Stimulated activated CD8-positive, alpha-beta memory T cell treated with anti-CD3 and anti-CD28 coated beads, Interleukin-12 subunit alpha, Interleukin-12 subunit beta, amount 100 ng/mL, for 4 hours (primary cell): ENCODE measurements at regions not wholly inside any gene's neighbourhood (a gene's known extent, or its start where the extent isn't known, plus 50 kb on each side); places are given as distances from the start of the nearest gene placed in this dataset.
"Not testable (repeated sequence)": the region's sequence is repeated elsewhere in the genome, so short reads cannot be mapped to it uniquely, and the experiment has no call there.

ENCODE experiments used
- DNase-seq: peaks from one replicate; pipeline ENCODE4 v3.0.0-alpha.2; 2020; ENCODE audit warnings: low read depth

DNA sequence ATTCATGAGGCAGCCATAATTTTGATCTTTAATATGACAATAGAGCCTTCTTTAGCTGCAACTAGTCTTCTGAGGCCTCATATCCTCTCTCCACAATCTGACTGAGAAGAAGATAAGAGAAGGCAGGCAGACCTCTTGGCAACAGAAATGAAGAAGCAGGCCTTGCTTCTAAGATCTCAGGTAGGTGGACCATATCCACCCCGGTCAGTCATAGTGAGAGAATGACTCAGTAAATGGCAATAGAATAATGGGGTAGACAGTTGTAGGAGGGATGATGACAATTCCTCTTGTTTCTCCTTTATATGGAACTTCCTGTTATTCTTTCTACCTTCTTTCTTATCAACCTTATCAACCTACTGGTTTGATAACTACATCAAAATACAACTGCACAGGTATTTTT lies 246.7 kb upstream of the G2E3 start:
- DNase-seq = no peak

DNA sequence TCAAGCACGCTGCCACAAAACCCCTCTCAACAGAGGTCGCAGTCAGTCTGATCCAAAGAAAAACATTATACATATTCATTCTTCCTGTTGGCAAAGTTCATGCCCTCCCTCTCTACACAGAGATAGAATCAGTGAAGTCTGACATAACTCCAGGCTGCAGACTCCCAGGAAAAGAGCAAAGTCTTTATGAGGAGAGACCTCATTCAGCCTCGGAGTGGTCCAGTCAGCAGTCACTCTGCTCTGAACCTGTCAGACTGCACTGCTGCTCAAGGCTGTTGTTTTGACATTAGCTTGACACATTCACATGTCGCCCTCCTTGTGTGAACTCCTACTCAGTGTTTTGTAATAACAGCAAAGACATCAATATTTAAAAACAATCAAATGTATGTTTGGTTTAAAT lies 241.2 kb upstream of the G2E3 start:
- no peak for DNase-seq

DNA sequence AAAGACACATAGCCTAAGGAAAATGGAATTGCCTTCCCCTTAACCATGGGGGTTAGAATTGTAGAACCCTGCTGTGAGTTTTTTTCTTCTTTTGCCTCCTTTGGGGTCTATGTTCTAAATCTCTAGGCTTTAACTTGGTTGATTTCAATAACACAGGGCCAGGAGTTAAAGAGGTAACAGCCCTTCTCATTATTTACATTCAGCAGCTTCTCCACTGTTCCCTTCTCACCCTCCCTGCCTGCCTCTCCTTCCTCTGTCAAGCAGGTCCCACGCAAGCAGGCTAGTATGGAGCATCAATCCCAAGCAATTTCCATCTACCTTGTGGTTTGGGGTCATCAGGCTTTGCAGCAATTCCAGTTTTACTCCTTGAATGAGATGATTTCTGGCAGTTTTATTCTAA lies 236.1 kb upstream of the G2E3 start:
- DNase-seq = no peak

DNA sequence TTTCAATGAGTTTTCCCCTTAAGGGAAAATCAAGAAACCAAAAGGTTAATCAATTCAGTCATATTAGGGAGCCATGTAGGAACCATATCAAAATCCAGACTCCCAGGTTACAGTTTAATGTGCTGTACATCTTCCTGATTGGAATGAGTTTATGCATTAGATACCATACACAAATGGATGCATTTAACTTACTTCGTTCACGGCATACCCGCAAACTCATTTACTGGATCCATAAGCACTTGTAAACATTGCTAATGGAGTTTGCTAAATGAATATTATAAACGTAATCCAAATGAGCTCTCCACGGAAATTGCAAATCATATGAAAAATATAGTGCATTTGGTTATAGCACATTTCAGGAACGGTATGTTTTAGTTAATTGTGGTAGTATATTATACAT lies 228.9 kb upstream of the G2E3 start:
- no peak for DNase-seq

DNA sequence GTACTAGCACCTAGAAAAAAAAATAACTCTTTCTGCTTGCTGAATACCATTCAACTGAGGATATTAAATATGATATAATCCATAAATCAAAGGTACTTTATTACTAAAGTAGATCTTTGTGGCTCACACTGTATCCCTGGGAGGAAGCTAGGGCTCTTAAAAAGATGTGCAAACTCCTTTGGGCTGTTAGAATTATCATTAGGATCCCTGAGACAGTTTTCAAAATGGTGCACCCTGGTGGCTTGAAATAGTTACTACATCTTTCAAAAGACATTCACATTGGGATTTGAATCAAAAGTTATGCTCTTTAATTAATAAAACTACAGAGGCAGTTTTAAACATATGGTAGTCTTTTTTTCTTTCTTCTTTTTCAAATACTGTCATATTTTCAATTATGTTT lies 228.5 kb upstream of the G2E3 start:
- DNase-seq = no peak

DNA sequence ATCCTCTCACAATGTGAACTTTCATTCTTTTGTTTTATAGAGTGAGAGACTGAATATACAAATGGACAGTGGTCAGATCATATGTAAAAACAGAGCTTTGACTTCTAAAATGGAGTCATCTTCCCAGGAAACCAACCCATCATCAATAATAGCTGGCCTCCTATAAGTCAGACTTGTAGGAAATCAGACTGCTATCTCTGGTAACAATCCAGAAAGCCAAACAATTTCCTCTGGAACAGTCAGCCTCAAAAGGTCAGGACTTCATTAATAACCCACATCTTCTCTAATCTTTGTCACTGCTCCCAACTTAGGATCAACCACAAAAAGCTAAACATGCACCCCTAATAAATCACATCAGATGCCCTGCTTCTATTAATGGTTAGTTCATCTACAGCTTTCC lies 227.9 kb upstream of the G2E3 start:
- DNase-seq = no peak

DNA sequence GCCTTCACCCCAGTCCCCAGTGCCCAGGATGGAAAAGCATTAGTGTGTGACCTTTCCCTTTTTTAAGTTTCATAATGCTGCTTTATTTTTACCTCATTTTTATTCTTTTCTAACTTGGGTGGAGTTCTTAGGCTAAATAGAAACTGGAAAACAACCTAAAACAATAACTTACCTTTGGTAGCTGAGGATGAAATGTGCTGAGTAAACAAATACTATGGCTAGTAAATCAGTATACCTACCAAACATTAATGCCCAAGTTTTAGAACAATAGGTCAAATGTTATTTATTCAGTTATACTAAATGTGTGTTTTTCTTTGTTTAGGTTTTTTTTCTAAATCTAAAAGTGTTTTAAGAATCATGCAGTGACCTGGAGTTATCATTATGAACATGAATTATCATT lies 226.6 kb upstream of the G2E3 start:
- no peak for DNase-seq

DNA sequence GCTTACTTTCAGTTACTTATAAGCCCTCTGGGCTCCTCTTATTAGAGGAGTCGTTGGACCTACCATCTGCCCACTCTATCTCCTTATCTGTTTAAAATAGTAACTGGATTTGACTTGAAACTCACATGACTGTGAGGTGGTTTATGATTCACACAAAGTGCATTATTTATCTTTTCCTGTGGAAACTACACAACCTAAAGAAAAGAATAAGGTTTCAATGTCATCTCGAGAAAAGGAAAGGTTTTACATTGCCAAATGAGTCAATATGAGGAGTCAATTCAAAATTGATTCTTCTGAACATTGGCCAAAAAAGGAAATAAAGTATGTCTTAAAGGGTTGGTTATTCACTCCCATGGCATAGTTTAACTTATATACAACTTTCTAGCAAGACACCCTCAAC lies 225.0 kb upstream of the G2E3 start:
- no peak for DNase-seq

DNA sequence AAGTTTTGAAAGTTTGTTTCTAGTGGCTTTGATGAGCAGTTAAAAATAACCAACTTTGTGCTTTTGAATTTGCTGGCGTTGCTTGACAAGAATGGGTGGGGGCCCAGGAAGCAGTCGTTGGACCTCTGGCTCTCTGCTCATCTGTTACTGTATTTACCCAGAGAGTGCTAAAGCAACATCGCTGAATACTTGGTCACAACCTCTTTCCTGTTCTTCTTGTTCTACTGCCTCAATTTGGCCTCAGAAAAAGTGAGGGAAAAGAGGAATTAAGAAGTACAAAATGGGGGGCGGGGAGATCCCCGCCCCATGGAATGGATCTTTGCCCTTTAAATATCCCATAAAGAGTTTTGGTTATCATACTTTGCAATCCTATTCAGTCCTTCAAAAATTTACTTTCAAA lies 221.5 kb upstream of the G2E3 start:
- no peak for DNase-seq

DNA sequence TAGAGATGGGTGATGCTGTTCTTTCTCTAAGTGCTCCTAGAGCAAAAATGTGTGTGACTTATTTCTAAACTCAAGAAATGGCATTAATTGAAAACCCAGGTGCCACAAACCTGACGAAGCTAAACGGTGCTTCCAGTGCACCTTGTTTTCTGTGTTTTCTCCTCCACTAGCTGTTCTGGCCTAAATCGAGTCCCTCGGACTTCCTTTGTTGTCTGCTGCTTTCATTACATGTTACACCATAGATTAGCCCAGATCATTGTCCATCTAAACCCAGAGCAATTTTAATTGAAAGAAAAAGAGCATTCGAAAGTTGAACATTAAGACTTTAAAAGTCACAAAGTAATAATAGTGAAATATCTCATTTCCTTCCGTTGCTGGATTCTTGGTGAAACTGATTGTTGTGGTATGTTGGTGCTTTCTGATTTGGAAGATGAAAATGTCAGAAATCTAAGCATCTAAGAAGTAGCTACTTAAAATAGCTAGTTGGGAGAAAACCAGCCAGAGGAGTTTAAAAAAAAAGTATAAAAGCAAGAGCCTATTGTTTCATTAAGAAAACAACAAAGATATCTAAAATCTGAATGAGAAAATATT lies 219.6 kb upstream of the G2E3 start:
- DNase-seq = no peak

DNA sequence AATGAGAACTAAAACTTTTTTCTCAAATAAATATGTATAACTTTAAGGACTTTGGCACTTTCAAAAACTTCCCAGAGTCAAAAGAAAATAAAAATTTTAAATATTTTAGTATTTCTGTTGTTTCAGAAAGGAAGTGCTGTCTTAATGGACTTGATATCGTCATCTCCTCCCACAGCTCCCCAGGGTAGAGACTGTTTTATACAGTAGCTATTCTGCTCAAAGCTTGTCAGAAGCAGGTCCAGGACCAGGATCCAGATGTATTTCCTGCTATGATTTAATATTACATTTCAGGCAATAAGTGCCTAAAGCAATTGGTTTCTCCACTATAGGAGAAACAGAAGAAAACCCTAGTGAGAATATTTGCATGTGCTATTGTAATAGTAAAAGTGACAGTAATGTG lies 218.5 kb upstream of the G2E3 start:
- no peak for DNase-seq

DNA sequence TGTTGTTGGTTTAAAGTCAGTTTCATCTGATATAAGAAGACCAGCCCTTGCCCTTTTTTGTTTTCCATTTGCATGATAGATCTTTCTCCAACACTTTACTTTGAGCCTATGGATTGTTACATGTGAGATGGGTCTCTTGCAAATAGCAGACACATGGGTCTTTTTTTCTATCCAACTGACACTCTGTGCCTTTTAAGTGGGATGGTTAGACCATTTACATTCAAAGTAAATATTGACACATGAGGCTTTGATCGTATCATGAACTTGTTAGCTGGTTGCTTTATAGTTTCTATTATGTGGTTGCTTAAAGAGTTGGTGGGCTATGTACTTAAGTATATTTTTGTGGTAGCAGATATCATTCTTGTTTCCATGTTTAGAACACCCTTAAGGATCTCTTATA lies 213.4 kb upstream of the G2E3 start:
- DNase-seq = no peak

DNA sequence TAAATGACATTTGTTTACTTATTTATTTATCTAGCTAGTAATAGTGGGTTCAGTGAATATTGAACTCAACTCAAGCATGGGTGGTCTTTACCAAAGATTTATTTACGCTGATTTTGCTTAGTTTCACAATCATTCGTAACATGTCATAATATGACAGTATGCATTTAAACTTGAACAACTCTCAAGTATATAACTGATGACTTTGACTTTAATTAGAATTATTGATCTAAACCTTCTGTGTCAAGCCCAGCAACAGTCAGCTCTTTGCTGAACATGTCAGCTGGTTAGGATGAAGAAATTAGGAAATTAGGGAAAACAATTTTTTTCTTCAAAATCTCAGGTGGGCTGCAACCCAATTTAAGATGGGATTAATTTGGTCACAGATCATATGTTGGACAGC lies 210.5 kb upstream of the G2E3 start:
- DNase-seq = no peak

DNA sequence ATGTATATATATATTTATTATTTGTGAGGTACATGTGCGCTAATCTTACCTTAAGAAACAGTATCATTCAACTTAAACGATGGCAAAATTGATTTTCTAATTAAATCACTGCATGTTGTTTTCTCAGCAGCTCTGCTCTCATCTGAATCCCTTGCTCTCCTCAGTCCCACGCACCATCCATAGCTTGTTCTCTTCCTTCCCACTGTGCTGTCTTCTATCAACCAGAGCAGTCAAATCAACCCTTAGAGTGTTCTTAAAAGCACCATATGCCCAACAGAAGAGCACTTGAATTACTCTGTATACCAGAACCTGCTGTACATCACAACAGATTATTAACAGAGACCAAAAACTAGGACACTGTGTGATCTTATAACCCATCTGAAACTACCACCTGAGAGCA lies 209.4 kb upstream of the G2E3 start:
- no peak for DNase-seq

DNA sequence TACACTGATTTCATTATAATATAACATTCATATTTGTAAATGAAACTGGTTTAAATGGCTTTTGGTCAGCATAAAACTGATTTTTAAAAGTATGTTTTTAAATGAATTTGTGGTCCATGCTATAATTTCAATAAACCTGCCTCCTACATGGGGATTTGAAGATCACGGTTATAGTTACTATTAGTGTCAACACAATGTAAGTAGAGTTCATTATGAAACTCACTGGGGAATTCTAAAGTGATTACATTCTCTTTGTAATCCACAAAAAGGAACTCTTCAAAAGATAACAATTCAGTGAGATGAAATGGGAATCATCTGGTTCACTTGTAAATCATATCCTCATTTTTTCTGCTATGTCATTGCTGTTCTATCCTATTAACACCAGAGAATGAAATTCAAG lies 204.5 kb upstream of the G2E3 start:
- no peak for DNase-seq

DNA sequence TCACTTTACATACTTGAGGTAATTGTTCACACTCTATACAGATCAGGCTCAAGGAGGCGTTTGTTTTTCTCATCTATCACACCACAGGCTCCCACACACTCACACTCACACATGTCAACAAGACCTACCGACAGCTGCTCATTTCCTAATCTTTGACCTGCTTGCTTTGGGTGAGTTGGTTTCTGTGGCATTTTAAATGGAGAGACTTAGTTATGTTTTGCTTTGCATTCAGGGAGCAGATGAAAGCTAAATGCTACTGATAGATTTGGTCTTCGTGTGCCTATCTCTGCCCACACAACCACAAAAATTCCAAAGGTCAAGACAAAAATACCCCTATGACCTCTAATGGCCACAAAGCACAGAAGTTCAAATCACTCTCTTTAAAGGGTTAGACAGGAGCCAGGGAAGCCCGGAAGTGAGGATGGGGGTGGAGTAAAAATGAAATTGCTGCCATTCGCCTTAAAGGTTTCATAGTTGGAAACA lies 203.5 kb upstream of the G2E3 start:
- no peak for DNase-seq

DNA sequence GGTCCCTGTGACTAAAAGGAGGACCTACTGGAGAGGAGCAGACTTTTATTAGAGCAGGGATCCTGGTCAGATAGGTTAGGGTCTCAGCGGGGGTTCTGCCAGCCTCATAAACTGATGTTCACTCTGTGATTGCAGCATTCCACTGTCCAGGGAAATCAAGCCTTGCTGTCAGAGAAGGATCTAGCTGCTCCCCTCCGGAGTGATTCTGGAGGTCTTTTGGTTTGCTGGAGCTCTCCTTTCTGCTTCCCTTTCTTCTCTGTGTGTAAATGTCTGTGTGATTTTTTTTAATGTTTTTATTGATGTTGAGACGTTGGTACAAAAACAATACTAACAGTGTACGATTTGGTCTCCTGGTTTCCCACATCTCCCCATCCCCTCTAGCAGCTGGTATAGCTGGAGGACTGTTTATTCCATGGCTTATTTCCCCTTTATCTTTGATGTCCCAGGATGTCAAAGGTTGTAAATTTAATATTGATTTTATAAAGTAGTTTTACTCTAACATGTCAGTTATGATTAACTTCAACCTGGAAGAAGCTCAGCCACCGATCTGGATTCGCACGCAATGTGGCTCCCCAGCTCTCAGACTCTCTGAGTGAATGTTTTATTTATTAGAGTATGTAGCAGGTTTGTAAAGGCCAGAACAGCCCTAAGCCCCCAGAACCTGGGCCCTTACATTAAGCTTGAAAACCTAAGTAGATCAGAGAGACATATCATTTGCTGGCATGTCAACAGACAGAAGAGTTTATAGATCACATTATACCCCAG lies 202.3 kb upstream of the G2E3 start:
- no peak for DNase-seq

DNA sequence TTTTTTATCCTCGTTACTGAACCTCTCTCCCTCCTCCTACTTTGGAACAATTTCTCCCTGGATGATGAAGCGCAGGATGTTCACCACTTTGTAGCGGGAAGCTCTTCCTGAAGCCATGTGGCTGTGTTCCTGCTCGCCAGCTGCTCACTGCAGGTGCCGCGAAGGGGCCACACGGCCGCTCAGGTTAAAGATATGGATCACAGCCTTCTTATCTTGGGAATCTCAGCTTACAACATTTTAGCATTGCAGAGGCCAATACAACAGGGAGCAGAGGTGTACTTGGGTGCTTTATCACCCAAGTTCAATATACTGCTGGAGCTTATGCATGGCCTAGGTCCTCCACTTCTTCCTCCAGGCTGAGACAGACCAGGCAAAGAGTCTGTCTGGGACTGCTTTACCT lies 201.2 kb upstream of the G2E3 start:
- no peak for DNase-seq

DNA sequence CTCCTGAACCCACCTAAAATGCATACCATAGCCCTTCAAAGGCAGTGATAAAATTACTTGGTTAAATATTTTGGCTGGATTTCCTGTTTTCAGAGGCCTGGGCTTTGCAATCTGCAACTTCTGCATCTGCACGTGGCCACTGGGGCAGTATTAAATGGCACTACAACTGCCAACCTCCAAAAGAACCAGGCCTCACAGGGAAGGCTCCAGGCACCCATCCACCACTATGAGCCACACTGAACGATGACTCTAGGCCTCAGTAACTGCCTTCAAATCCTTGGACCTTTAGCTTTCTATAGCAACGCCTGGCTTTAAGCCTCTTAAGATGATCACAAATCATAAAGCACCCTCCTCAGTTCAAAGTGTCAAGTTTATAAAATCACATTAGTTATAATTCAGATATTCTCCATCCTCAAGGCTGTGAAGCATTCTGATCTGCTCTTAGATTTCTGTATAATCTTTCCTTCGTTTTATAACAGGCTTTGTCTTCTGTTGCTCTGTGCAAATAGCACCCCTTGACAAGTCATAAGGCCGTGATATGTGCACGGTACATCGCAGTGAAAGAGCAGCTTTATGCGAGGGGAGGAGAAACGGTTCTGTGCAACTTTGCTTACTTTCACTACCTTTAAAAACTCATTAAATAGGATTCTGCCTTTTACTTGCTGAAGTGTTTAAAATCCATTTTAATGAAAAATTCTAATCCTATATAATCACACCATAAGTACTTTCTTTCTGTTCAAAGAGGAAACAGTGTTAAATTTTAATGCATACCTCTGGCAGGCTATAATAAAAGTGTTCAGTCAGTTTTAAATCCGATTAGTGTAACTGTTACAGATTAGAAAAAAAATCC lies 196.4 kb upstream of the G2E3 start:
- DNase-seq = no peak

DNA sequence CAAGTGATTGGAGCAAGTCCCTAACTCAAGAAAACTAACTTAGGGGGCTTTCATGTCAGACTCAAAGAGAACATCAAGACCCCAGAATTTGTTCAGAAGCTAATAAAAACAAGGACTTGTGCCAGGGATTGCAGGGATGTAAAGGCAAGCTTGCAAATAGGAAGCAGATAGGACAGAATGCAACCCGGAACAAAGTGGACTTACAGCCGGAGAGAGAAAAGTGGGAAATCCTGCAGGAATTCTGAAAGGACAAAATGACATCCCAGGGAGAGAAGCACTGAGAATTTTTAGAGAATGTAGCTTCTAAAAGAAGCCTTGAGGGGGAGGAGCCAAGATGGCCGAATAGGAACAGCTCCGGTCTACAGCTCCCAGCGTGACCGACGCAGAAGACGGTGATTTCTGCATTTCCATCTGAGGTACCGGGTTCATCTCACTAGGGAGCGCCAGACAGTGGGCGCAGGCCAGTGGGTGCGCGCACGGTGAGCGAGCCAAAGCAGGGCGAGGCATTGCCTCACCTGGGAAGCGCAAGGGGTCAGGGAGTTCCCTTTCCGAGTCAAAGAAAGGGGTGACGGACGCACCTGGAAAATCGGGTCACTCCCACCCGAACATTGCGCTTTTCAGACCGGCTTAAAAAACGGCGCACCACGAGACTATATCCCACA lies 195.6 kb upstream of the G2E3 start:
- not testable (repeated sequence) for DNase-seq

DNA sequence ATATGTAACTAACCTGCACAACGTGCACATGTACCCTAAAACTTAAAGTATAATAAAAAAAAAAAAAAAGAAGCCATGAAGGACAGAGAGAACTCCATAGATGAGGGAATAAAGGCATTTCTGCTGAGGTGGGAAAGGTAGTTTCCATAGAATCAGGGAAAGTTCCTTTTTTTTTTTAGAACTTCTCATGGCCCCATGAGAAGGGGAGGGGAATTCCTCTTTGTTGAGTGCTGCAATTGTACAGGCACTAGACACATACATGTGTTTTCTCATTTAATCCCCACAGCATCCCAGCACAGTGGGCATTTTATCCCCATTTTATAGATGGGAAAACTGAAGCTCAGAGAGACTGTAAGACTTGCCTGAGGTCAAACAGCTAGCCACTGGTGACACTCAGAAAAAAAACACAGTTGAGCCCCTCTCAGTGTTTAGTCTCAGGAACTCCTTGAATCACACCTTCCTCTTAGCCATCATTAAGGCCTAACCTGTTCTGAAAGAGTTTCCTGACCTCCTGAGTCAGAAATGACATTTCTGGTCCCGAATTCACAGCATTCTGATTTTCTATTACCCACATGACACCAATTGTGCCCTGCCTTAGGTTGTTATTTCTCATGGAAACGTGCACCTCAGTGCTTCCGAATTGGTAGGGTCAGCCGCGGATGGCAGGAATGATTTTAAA lies 189.3 kb upstream of the G2E3 start:
- DNase-seq = no peak

DNA sequence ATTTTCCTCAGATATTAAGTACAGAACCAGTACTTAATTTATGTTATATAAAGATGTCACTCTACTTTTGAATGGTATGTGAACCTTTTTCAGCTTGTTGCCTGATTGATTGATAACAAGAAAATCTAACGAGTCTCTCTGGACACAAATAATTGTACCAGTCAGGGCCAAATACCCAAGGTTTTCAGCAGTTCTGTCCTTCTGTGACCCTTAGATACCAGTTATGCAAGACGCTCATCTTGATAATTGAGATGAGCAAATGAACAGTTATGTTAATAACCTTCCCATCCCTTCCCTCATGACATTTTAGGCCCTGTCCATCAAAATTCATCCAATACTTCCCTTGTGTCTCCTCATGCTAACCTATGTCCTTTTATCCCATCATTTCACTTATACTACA lies 185.9 kb upstream of the G2E3 start:
- no peak for DNase-seq
